DND-41 (cell line): ENCODE measurements at regions not wholly inside any gene's neighbourhood (a gene's known extent, or its start where the extent isn't known, plus 50 kb on each side); places are given as distances from the start of the nearest gene placed in this dataset.

ENCODE experiments used
- CTCF ChIP-seq: IDR thresholded peaks from 2 replicates; pipeline ENCODE4 v1.5.1; 2012; ENCODE audit warnings: borderline replicate concordance, low read length, moderate library complexity, mild to moderate bottlenecking; ENCODE audit not compliant: poor library complexity, severe bottlenecking; ENCODE audit errors: extremely low read depth
- EZH2 ChIP-seq: IDR thresholded peaks from 3 replicates; pipeline ENCODE4 v1.6.1; 2012; ENCODE audit warnings: borderline replicate concordance, low read depth, mild to moderate bottlenecking, moderate library complexity, low read length, inconsistent platforms; ENCODE audit not compliant: severe bottlenecking

DNA sequence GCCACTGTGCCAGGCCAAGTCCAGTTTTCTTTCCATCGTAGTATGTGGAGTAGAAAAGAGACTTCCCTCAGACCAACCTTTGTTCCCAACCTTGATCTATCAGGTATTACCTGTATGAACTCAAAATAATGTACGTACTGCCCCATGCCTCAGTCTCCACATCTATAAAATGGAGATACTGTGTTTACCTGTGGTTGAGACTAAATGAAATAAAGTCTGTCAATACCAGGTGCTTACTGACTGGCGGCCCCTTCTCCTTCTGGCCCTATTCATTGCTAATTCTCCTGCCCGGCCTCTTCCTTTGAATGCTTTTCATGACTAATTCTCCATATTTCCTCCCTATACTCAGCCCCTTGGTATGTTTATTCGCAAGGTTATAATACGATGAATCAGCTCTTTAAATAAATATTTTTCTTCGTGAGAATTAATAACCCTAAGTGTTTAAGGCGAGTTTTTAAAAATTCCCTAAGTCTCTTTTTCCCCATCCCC lies 89.6 kb upstream of the BASP1 start:
- TF ChIP-seq CTCF (no peak), EZH2 (no peak)
